NCI-H1105 treated with DMSO at 0.1 percent for 48 hours (cell line): ENCODE measurements at regions not wholly inside any gene's neighbourhood (a gene's known extent, or its start where the extent isn't known, plus 50 kb on each side); places are given as distances from the start of the nearest gene placed in this dataset.

ENCODE experiments used
- DNase-seq: peaks from one replicate; lab custom pipeline; 2025; lab: John Stamatoyannopoulos, UW

DNA sequence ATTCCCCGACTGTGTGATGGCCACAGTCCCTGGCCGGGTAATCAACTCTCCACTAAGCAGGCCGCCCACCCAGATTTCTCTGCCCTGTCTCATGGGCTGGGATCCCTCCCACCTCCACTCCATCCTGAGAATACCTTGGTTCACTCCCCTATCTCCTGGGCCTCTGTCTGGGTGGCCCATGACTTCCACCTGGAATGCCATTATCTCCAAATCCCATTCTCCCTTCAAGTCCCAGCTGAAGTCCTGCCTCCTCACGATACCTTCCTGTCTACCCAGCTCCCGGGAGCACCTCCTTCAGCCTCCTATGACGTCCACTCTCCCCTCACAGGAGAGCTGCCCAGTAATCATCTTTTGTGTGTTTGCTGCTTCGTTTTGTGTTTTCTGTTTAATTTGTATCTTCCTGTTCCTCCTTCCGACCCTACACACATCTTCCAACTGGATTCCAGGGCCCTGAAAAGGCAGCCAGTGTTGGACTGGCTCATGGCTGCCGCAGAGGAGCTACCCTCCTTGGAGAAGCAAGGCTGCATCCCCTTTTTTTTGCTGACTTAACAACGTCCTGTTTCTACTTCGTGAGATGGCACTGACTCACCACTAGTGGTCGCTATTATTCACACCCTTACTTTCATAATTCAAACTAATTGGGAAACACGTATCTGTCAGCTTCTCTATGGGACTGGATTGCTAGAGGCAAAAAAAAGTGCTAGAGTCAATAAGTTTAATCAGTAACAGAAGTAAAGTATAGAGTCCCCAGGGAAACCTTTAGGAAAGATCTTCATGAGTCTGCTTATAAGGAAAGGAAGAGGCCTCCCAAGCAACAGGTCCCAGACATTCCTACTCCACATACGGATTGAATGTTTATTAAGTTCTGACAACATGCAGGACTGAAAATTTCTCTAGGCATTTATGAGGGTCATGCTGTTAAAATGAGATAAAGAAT lies 171.9 kb upstream of the GATA6 start:
- DNase-seq, result peak; percentile 54

- no peak for DNase-seq
Measured at GRCh38 chr18:21998486-21998885, 170.9 kb upstream of the GATA6 start.

GRCh38 chr18:22001912-22002487 lies 167.4 kb upstream of the GATA6 start:
- DNase-seq, result no peak

DNA sequence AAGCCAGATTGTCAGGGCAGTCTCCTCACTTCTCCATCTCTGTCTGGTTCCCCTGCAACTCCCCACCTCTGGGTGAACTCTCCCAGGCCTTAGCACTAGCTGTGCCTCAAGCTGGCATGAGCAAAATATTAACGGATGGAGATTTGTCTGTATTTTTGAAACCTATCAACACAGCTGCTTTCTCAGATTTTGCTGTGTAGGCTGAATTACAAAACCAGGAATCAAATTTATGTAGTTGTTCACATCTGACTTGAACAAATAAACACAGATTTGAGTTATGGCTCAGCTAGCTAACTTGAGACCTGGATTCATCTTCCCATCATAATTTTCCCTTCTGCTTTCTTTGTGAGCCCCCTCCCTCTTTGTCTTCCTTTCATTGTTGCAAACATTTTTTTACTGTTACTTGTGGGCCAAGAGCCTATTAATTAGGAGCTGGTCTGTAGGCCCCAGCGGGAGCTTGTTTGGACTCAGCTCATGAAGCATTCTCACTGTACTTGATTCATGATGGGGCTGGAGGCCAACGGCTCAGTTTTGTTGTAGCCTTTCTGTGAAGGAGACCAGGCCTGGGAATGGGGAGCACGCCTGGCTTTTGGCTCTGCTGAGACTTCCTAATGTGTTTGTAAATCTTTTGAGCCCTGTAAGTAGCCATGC lies 164.1 kb upstream of the GATA6 start:
- no peak for DNase-seq

GRCh38 chr18:22006458-22006857 lies 162.9 kb upstream of the GATA6 start:
- peak; percentile 19 for DNase-seq

DNA sequence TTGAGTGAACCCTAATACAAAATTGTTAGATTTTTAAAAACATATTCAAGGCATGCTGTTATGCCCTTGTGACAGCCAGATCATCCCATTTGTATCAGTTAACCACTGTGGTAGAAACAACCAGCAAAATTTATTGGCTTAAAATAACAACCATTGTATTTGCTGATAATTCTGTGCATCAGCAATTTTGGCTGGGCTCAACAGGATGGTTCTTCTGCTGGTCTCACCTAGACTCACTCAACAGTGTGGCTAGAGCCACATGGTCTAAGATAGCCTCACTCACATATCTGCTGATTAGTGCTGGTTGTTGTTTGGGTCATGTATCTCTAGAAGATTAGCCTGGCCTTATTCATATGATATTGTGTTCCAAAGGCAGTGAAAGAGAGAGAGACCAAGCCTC lies 160.1 kb upstream of the GATA6 start:
- no peak for DNase-seq

DNA sequence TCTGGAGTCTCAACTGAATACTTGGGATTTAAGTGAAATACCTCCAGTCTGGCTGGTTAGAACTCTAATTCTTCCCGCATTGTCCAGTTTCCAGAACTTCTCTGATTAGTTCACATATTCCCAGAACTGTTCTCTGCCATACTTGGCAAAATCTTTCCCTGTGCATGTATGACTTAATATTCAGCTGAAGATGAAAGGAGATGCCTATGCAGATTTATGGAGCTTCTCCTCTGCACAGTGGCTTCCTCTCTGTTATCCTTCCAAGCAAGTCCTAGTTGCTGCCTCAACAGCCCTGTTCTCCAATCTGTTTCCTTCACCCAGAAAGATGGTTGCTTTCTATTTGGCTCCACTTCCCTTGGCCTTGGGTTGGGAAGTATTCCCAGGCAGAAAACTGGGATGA lies 155.4 kb upstream of the GATA6 start:
- DNase-seq, result no peak

- no peak for DNase-seq
Measured at GRCh38 chr18:22015156-22015555, 154.2 kb upstream of the GATA6 start.

DNA sequence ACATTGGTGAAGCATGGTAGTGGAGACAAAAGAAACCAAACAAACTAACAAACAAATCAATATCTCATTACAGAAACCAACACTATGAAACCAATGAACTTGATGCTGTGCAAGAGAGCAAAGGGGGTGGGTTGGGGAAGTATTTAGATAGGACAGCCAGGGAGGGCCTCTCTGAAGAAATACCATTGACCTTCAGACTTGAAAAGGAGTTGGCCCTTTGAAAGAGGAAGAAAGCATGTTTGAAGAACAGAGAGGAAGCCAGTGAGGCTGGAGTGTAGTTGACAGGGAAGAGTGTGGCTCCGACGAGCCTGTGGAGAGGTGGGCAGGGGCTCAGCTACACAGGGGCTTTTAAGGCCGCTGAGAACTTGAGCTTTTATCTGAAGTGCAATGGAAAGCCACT lies 151.0 kb upstream of the GATA6 start:
- DNase-seq, result no peak

DNA sequence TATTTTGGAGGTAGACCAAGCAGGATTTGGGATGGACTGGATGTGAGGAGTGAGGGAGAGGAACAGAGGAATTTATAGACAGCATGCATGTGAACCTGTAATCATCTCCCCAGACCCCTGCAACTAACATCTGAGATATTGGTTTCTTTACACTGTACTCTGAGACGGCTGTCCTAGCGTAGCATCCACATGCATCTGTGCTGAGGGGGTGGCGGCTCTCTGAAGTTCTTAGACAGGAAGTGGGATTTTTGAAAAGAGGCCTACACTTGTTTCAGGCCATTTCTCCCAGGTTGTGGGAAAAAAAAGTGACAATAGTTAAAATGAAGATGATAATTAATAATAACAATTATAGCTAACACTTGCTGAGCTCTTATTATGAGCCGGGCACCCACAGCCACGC lies 150.2 kb upstream of the GATA6 start:
- DNase-seq, result no peak

DNA sequence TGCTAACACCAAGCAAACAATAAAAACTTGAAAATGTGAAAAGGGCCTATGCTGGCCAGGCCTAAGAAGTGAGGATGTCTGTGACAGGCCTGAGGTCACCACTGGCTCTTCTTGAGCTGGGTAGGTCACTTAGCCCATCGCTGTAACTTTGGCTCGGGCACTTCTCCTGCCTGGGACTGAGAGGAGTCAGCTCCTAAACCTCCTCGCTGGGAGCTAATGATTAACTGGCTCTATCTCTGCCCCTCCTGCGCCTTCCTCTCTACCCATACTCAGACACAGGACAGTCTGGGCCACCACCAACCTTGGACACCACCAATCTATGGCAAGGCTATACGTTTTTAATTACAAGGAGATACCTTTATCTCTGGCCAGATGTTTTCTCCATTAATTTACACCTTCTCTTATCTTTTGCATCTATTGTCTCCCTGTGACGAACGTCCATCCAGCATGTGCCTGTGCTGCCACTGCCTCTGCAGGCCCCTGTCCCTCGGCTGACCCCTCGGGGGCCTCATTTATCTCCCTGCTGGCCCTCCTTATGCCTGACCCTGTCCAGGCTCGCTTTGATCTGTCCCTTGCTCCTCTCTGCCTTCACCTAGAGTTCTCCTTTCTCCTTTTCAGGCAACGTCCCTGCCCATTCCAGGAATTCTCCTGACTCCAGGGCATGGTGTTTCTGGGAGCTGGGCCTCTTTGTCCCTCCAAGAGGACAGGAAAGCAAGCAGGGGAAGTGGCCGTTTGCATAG lies 149.1 kb upstream of the GATA6 start:
- DNase-seq, result no peak

DNA sequence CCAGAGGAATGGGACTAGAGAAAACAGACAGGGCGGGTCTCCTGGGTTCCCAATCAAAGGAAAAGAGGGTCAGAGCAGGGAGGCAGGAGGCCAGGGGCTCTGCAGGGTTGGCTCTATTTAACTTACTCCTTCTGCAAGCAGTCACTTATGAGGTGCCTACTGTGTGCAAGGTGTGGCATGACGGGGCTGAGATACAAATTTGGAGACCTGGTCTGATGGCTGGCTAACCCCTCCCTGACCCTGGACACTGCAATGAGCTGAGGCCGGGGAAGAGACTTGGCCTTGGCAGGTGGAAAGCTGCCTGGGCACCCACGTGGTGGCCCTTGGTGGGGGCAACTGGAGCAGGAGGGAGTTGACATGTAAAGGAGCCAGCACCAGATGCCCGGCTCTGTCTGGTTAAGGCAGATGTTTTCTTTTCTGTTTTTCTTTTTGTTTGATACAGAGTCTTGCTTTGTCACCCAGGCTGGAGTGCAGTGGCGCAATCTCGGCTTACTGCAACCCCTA lies 148.5 kb upstream of the GATA6 start:
- DNase-seq, result no peak

DNA sequence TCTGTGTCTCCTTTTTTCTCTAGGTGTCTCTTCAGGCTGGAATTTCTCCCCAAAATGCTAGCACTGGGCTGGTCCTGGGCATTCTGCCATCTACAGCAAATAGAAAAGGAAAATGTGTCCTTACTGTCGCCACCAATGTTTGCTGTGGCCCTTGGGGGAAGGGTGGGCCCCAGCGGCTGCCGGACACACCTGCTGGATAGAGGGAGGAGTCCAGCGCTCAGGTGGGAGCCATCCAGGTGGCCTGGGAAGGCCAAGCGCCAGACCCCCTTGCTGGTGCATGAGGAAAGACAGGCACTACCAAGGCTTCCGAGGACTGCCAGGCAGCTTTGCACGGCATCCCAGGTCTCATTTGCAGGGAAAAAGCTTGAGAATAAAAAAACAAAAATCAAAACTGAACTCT lies 147.7 kb upstream of the GATA6 start:
- no peak for DNase-seq

DNA sequence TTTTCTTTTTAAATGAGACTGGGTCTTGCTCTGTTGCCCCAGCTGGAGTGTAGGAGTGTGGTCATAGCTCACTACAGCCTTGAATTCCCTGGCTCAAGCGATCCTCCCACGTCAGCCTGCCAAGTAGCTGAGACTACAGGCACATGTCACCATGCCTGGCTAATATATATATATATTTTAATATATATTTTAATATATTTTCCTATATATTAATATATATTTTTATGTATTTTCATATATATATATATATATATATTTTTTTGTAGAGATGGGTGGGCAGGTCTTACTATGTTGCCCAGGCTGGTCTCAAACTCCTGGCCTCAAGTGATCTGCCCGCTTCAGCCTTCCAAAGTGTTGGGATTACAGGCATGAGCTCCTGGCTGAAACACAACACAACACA lies 144.5 kb upstream of the GATA6 start:
- no peak for DNase-seq

GRCh38 chr18:22026362-22026761 lies 143.0 kb upstream of the GATA6 start:
- DNase-seq, result no peak

DNA sequence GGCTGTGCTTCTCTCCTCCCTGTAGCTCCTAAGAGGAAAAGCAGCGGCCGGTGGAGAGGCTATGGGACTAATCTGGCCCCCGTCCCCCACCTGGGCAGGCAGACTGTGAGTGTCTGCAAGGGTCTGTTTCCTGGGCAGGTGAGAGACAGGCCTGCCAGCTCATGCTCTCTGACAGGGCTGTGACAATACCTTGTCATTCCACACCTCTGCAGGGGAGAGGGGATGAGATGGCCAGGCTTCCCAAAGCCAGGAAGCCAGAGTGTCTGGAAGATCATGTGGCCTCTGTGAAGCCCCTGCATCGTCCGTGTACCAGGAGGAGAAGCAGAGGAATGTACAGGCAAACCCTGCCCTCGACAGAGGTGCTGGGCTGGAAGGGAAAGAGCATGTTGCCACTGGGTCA lies 142.5 kb upstream of the GATA6 start:
- DNase-seq, result no peak

DNA sequence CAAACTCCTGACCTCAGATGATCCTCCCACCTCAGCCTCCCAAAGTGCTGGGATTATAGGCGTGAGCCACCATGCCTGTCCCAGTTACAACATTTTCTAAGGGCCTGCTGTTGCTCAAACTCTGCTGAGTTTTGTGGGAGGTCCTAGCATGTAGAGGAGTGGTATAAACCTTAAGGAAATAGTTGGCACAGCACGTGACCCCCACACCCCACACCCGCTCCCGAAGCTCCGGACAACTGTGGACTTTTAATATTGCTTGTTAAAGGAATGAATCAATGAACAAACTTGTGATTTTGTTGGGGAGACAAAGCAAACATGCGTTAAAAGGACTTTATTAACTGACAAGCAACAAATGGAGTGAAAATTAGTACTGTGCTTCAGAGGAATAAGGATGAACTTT lies 137.8 kb upstream of the GATA6 start:
- DNase-seq, result no peak

- DNase-seq, result no peak
Measured at GRCh38 chr18:22032392-22032961, 136.9 kb upstream of the GATA6 start.

- DNase-seq, result no peak
Measured at GRCh38 chr18:22033085-22033484, 136.3 kb upstream of the GATA6 start.

DNA sequence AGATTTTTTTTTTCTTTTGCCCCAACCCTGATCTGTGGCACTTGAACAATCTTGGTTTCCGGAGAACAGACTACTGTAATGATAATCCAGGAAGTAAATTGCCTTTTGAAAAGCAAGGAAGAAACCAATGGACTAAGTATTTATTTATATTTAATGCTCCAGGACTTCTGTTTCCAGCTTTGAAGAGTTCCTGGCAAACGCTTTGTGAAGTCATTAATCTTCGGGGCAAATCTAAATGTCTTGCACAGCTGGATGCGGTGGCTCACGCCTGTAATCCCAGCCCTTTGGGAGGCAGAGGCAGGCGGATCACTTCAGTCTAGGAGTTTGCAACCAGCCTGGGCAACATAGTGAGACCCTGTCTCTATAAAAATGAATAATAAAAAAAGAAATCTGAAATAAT lies 135.1 kb upstream of the GATA6 start:
- DNase-seq, result no peak

- DNase-seq, result no peak
Measured at GRCh38 chr18:22040533-22040932, 128.9 kb upstream of the GATA6 start.

DNA sequence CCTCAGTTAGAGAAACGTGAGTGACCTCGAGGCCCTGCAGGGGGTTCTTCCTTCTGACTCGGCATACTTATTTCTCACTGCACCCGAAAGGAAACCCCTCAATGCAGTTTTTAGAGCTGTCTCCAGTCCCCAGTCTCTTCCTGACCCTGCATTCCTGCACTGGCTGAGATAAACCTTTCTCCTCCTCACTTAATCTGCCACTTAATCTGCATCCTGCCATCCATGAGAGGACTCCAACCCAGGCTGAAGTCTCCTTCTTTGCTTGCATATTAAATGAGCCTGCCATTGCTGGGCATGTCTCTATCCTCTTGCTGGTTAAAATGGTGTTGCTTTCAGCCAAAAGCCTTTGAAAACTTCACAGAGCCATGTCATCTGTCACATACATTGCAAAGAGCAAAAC lies 125.6 kb upstream of the GATA6 start:
- no peak for DNase-seq
